CD4-positive, CD25-positive, alpha-beta regulatory T cell (primary cell): ENCODE measurements at regions not wholly inside any gene's neighbourhood (a gene's known extent, or its start where the extent isn't known, plus 50 kb on each side); places are given as distances from the start of the nearest gene placed in this dataset.

Experiments used
- ATAC-seq, 2 donors: fragments of 150-1000 bp; cut with Tn5 transposase; one replicate each; pipeline ENCODE4 v1.10.0; 2021; ENCODE audit warnings: low read depth in 2 of 2, moderate number of reproducible peaks in 2 of 2, moderate library complexity in 1 of 2
- DNase-seq, 3 donors: peaks; one replicate each; pipeline versions ENCODE4 v3.0.0 to v3.0.0-alpha.2; 2012 to 2022; ENCODE audit warnings: mixed read lengths in 1 of 3
- H3K27ac ChIP-seq: one replicate; pipeline ENCODE4 v1.7.0; 2013; ENCODE audit warnings: mild to moderate bottlenecking, low read length; ENCODE audit not compliant: insufficient read depth, poor library complexity, severe bottlenecking
- H3K27me3 ChIP-seq: one replicate; pipeline ENCODE4 v1.7.0; 2013; ENCODE audit warnings: low read length; ENCODE audit not compliant: control insufficient read depth, insufficient read depth
- H3K36me3 ChIP-seq: one replicate; pipeline ENCODE4 v1.7.0; 2013; ENCODE audit warnings: mild to moderate bottlenecking, low read length, moderate library complexity; ENCODE audit not compliant: control insufficient read depth, insufficient read depth
- H3K4me1 ChIP-seq: 2 replicates; pipeline ENCODE4 v1.7.0; 2013; ENCODE audit warnings: mild to moderate bottlenecking, low read length; ENCODE audit not compliant: insufficient read depth, control insufficient read depth, poor library complexity, severe bottlenecking
- H3K4me3 ChIP-seq: one replicate; pipeline ENCODE4 v1.7.0; 2013; ENCODE audit warnings: low read depth, mild to moderate bottlenecking, low read length, moderate library complexity
- H3K9me3 ChIP-seq, 2 experiments: 1 replicate in 1 of 2; 2 replicates in 1 of 2; pipeline ENCODE4 v1.7.0; 2013; ENCODE audit warnings: low read length in 2 of 2, mild to moderate bottlenecking in 1 of 2, moderate library complexity in 1 of 2; ENCODE audit not compliant: control insufficient read depth in 2 of 2
- H3K27ac Mint-ChIP-seq, 3 donors: one replicate each; pipeline ENCODE4 v1.8.0; 2020 to 2022; ENCODE audit warnings: mild to moderate bottlenecking in 3 of 3, mixed read lengths in 3 of 3, moderate library complexity in 2 of 3
- H3K27me3 Mint-ChIP-seq: one replicate; pipeline ENCODE4 v1.8.0; 2022; ENCODE audit warnings: mild to moderate bottlenecking, mixed read lengths
- H3K36me3 Mint-ChIP-seq: one replicate; pipeline ENCODE4 v1.8.0; 2020; ENCODE audit warnings: mixed read lengths
- H3K4me1 Mint-ChIP-seq, 4 donors: one replicate each; pipeline ENCODE4 v1.8.0; 2020 to 2022; ENCODE audit warnings: mixed read lengths in 4 of 4, mild to moderate bottlenecking in 1 of 4
- H3K4me3 Mint-ChIP-seq, 4 donors: one replicate each; pipeline ENCODE4 v1.8.0; 2020 to 2022; ENCODE audit warnings: mild to moderate bottlenecking in 4 of 4, mixed read lengths in 4 of 4, moderate library complexity in 3 of 4
- H3K9me3 Mint-ChIP-seq, 7 donors: one replicate each; pipeline ENCODE4 v1.8.0; 2020 to 2022; ENCODE audit warnings: mixed read lengths in 7 of 7, mild to moderate bottlenecking in 3 of 7, moderate library complexity in 2 of 7

DNA sequence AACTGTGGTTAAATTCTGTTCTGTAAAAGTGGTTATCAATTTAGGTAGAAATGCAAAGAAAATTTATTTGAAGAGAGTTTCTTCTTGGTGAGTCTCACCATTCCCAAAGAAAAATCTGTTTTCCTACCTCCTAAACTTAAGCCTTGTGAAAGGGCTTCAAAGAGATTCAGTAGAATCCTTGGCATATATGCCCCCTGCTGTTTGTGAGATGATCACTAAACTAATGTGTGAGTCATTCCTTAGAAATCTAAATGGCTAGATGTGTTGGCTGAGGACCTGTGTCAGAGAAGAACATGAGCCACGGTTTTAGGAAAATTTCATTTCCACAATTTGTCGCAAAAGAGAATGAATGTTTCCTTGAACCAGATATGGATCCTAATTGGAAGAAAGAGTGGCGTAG is 260.9 kb downstream of the SLC7A11 start:
- Mint-ChIP-seq H3K27me3 (no peaks in the 10 kb centered on the region), H3K9me3 (peaks cover 0 to 15% (median 3%) of the 10 kb centered on the region in 7 donors)

DNA sequence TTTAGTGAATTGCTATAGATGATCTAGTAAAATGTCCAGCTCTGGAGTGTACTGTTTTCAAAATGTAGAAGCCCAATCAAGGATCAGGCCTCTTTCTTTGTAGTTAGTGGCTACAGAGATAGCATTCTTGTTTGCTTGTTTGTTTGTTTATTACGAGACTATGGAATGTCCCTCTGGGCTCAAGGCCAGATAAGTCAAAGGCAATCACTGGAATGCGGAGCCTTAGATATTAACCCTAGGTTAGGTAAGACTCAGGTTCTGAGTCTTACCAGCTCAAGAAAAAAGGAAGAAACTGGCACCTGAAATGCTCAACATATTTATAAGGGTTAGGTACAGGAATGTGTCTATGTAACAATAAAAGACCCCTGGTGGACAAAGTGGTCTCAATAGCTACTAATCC is 261.5 kb downstream of the SLC7A11 start:
- no peak overlapping the region for H3K4me3 ChIP-seq
- no peak for ATAC-seq
- Mint-ChIP-seq H3K27ac (no peak overlapping the region), H3K4me1 (no peaks in the 10 kb centered on the region), H3K27me3 (no peaks in the 10 kb centered on the region), H3K4me3 (no peak overlapping the region), H3K9me3 (peaks cover 0 to 15% (median 3%) of the 10 kb centered on the region in 7 donors), H3K36me3 (no peaks in the 10 kb centered on the region)
- no peaks in the 10 kb centered on the region for H3K36me3 ChIP-seq
- no peaks in the 10 kb centered on the region for H3K9me3 ChIP-seq
- H3K27ac ChIP-seq: no peak overlapping the region
- no peaks in the 10 kb centered on the region for H3K27me3 ChIP-seq
- no peak for DNase-seq
- H3K4me1 ChIP-seq: no peaks in the 10 kb centered on the region

More for the DNA sequence above, 260.9 kb downstream of the SLC7A11 start:
- Histone ChIP-seq H3K9me3 (no peaks in the 10 kb centered on the region), H3K36me3 (no peaks in the 10 kb centered on the region), H3K27ac (no peak overlapping the region), H3K4me3 (no peak overlapping the region), H3K27me3 (no peaks in the 10 kb centered on the region), H3K4me1 (no peaks in the 10 kb centered on the region)
- Mint-ChIP-seq H3K27ac (no peak overlapping the region), H3K4me3 (no peak overlapping the region), H3K4me1 (no peaks in the 10 kb centered on the region), H3K36me3 (no peaks in the 10 kb centered on the region)
- ATAC-seq (no peak), DNase-seq (no peak)

DNA sequence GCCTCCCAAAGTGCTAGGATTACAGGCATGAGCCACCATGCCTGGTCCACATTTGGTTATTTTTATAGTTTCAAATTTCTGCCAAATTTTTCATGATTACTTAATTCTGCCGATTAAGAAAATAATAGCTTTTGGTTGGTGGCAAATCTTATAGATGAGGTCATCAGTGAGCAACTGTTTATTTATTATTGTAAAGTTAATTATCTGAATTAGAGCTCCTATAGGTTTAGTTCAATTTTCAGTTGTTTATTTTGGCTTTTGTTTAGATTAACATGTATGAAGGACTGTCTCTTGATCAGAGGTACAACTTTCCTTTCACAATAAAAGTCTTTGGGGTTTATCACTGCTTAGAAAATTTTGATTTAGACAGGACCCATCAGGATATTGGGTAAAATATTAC is 262.2 kb downstream of the SLC7A11 start:
- Mint-ChIP-seq H3K4me3 (no peak overlapping the region), H3K9me3 (peaks cover 0 to 15% (median 5%) of the 10 kb centered on the region in 7 donors)
- ATAC-seq: no peak

DNA sequence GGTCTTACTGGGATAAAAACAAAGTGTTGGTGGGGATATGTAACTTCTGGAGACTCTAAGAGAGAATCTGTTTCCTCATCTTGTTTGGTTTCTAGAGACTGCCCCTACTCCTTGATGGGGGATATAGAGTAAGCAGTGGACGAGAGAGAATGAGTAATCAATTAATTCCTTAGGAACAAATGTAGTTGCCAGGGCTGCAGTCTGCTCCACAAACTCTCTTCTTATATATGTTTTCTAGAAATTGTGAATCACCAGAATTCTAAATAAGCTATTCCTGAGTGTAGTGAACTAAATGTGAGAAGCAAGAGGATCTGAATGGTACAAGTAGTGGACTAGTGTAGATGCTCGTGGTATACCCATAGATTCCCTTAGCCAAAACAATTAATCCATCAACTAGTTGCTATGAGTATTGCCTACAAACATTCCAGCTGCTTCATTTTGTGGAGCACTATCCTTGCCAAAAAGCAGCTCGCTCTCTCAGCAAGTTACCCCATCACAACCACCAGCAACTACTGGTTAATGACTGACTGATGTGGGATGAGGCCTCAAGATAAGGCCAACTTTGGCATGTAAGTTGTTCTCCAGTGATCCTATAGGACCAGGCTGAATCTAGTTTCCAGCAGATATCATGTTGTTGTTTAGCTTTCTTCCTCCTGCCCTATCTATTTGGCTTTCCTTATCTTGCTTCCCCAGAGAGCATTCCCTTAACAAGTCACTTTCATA is 273.0 kb downstream of the SLC7A11 start:
- Histone ChIP-seq H3K27me3 (no peaks in the 10 kb centered on the region), H3K27ac (no peak overlapping the region), H3K36me3 (no peaks in the 10 kb centered on the region), H3K4me1 (no peaks in the 10 kb centered on the region), H3K9me3 (no peaks in the 10 kb centered on the region), H3K4me3 (no peak overlapping the region)
- no peak for ATAC-seq
- Mint-ChIP-seq H3K4me3 (no peak overlapping the region), H3K36me3 (no peaks in the 10 kb centered on the region), H3K27me3 (no peaks in the 10 kb centered on the region), H3K27ac (no peak overlapping the region), H3K9me3 (peaks cover 1 to 41% (median 9%) of the 10 kb centered on the region in 7 donors), H3K4me1 (no peaks in the 10 kb centered on the region)
- DNase-seq: no peak

More for the DNA sequence above, 262.2 kb downstream of the SLC7A11 start:
- Histone ChIP-seq H3K4me3 (no peak overlapping the region), H3K4me1 (no peaks in the 10 kb centered on the region), H3K9me3 (no peaks in the 10 kb centered on the region), H3K36me3 (no peaks in the 10 kb centered on the region), H3K27ac (no peak overlapping the region), H3K27me3 (no peaks in the 10 kb centered on the region)
- H3K4me1 Mint-ChIP-seq: no peaks in the 10 kb centered on the region
- no peaks in the 10 kb centered on the region for H3K27me3 Mint-ChIP-seq
- DNase-seq: no peak
- no peaks in the 10 kb centered on the region for H3K36me3 Mint-ChIP-seq
- no peak overlapping the region for H3K27ac Mint-ChIP-seq

DNA sequence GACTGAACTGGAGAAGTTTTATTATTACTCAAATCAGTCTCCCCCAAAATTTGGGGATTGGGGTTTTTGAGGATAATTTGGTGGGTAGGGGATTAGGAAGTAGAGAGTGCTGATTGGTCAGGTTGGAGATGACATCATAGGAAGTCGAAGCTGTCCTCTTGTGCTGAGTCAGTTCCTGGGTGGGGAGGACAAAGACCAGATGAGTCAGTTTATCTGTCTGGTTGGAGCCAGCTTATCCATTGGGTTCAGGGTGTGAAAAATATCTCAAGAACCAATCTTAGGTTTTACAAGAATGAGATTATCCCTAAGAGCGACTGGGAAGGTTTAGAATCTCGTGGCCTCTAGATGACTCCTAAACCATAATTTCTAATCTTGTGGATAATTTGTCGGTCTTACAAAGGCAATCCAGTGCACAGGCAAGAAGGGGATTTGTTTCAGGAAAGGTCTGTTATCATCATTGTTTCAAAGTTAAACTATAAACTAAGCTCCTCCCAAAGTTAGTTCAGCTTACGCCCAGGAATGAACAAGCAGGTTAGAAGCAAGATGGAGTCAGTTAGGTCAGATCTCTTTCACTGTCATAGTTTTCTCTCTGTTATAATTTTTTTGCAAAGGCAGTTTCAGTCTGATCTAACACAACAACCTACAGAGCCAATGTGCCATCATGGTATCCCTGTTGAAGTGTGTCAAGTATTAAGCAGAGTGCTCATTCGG is 274.5 kb downstream of the SLC7A11 start:
- Histone ChIP-seq H3K27ac (no peak overlapping the region), H3K4me1 (no peaks in the 10 kb centered on the region), H3K4me3 (no peak overlapping the region), H3K9me3 (no peaks in the 10 kb centered on the region), H3K36me3 (no peaks in the 10 kb centered on the region), H3K27me3 (no peaks in the 10 kb centered on the region)
- no peaks in the 10 kb centered on the region for H3K36me3 Mint-ChIP-seq
- H3K4me1 Mint-ChIP-seq: no peaks in the 10 kb centered on the region
- H3K9me3 Mint-ChIP-seq: peaks cover 0 to 29% (median 6%) of the 10 kb centered on the region in 7 donors
- H3K27ac Mint-ChIP-seq: no peak overlapping the region
- no peak overlapping the region for H3K4me3 Mint-ChIP-seq
- DNase-seq (no peak), ATAC-seq (no peak)
- H3K27me3 Mint-ChIP-seq: no peaks in the 10 kb centered on the region

DNA sequence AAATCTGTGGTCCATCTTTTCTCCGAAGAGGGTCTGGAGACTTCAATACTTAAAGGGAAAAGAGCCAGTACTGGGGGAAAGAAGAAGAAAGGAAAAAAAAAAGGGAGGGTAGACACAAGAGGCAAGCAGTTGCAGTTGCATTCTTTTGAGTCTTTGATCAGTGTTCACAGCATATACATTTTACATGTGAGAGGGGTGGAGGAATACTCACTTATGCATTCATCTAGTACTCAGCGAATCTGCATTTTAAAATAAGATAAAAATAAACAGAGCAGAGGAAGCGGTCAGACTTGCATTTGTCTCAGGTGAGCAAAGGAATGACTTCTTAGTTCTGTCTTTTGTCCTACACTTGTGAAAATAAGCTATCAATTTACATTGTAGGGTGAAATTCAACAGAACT is 275.6 kb downstream of the SLC7A11 start:
- H3K36me3 ChIP-seq: no peaks in the 10 kb centered on the region
- H3K27me3 Mint-ChIP-seq: no peaks in the 10 kb centered on the region
- H3K9me3 Mint-ChIP-seq: peaks cover 0 to 21% (median 6%) of the 10 kb centered on the region in 7 donors
- no peaks in the 10 kb centered on the region for H3K4me1 ChIP-seq
- no peak overlapping the region for H3K4me3 ChIP-seq
- no peak overlapping the region for H3K27ac Mint-ChIP-seq
- H3K36me3 Mint-ChIP-seq: no peaks in the 10 kb centered on the region
- no peak overlapping the region for H3K27ac ChIP-seq
- ATAC-seq (no peak), DNase-seq (no peak)
- no peaks in the 10 kb centered on the region for H3K9me3 ChIP-seq
- no peak overlapping the region for H3K4me3 Mint-ChIP-seq
- no peaks in the 10 kb centered on the region for H3K27me3 ChIP-seq
- H3K4me1 Mint-ChIP-seq: no peaks in the 10 kb centered on the region

DNA sequence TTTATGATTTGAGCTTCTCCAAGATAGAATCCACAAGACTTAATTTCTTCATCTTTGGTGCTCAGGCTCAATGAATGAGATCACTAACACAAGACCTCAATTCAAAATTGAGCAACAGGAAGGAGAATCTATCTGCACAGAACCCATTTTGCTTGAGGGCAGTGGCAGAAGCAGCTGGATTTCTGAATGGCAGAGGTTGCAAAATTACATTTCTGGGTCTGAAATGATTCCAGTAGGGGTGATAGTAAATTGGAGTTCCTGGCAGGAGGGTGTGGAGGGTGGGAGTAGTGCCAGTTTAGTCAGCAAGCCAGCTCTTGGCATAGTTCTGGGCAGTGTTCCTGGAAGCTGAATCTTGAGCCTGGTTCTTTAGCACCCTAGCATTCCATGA is 281.1 kb downstream of the SLC7A11 start:
- H3K9me3 Mint-ChIP-seq: peaks cover 1 to 12% (median 7%) of the 10 kb centered on the region in 7 donors

More for the DNA sequence above, 281.1 kb downstream of the SLC7A11 start:
- Histone ChIP-seq H3K4me3 (no peak overlapping the region), H3K4me1 (no peaks in the 10 kb centered on the region), H3K9me3 (no peaks in the 10 kb centered on the region), H3K36me3 (no peaks in the 10 kb centered on the region), H3K27ac (no peak overlapping the region), H3K27me3 (no peaks in the 10 kb centered on the region)
- DNase-seq (no peak), ATAC-seq (no peak)
- Mint-ChIP-seq H3K27ac (no peak overlapping the region), H3K27me3 (no peaks in the 10 kb centered on the region), H3K36me3 (no peaks in the 10 kb centered on the region), H3K4me1 (no peaks in the 10 kb centered on the region), H3K4me3 (no peak overlapping the region)
